Central memory CD8-positive, alpha-beta T cell (primary cell): ENCODE measurements at regions not wholly inside any gene's neighbourhood (a gene's known extent, or its start where the extent isn't known, plus 50 kb on each side); places are given as distances from the start of the nearest gene placed in this dataset.
"Not testable (repeated sequence)": the region's sequence is repeated elsewhere in the genome, so short reads cannot be mapped to it uniquely, and the experiment has no call there.

ENCODE experiments used
- ATAC-seq: fragments of 150-1000 bp; cut with Tn5 transposase; replicated peaks from 2 replicates; pipeline ENCODE4 v1.10.0; 2022; ENCODE audit warnings: mild to moderate bottlenecking, moderate FRiP score, moderate number of reproducible peaks; ENCODE audit not compliant: poor library complexity, severe bottlenecking; ENCODE audit errors: extremely low read depth
- DNase-seq, 2 donors: peaks; one replicate each; pipeline ENCODE4 v3.0.0; 2021; ENCODE audit warnings: low spot score in 2 of 2
- H3K27ac Mint-ChIP-seq: one replicate; pipeline ENCODE4 v1.8.0; 2022; ENCODE audit warnings: low read depth, mild to moderate bottlenecking, moderate library complexity, mixed read lengths
- H3K27me3 Mint-ChIP-seq: one replicate; pipeline ENCODE4 v1.8.0; 2022; ENCODE audit warnings: mixed read lengths
- H3K36me3 Mint-ChIP-seq: one replicate; pipeline ENCODE4 v1.8.0; 2022; ENCODE audit warnings: mild to moderate bottlenecking, moderate library complexity, mixed read lengths; ENCODE audit not compliant: insufficient read depth
- H3K4me1 Mint-ChIP-seq: one replicate; pipeline ENCODE4 v1.8.0; 2022; ENCODE audit warnings: mixed read lengths
- H3K4me3 Mint-ChIP-seq: one replicate; pipeline ENCODE4 v1.8.0; 2022; ENCODE audit warnings: mild to moderate bottlenecking, moderate library complexity, mixed read lengths
- H3K9me3 Mint-ChIP-seq: one replicate; pipeline ENCODE4 v1.8.0; 2022; ENCODE audit warnings: mixed read lengths

GRCh38 chr12:84191779-84192178 lies 720.8 kb downstream of the SLC6A15 start:
- no peaks in the 10 kb centered on the region for H3K27me3 Mint-ChIP-seq
- no peak overlapping the region for H3K27ac Mint-ChIP-seq
- no peaks in the 10 kb centered on the region for H3K4me1 Mint-ChIP-seq
- ATAC-seq: no peak
- DNase-seq: no peak
- no peaks in the 10 kb centered on the region for H3K36me3 Mint-ChIP-seq
- H3K9me3 Mint-ChIP-seq: peaks cover 24% of the 10 kb centered on the region
- H3K4me3 Mint-ChIP-seq: no peak overlapping the region

- ATAC-seq (no peak), DNase-seq (no peak)
- H3K27me3 Mint-ChIP-seq: no peaks in the 10 kb centered on the region
- peaks cover 32% of the 10 kb centered on the region for H3K9me3 Mint-ChIP-seq
- no peak overlapping the region for H3K27ac Mint-ChIP-seq
- H3K4me3 Mint-ChIP-seq: no peak overlapping the region
- no peaks in the 10 kb centered on the region for H3K36me3 Mint-ChIP-seq
- H3K4me1 Mint-ChIP-seq: no peaks in the 10 kb centered on the region
Measured at GRCh38 chr12:84186433-84186832, 726.2 kb downstream of the SLC6A15 start.

GRCh38 chr12:84183576-84183975 lies 729.0 kb downstream of the SLC6A15 start:
- ATAC-seq: no peak
- H3K36me3 Mint-ChIP-seq: no peaks in the 10 kb centered on the region
- H3K9me3 Mint-ChIP-seq: peaks cover 27% of the 10 kb centered on the region
- H3K4me3 Mint-ChIP-seq: no peak overlapping the region
- H3K27me3 Mint-ChIP-seq: no peaks in the 10 kb centered on the region
- no peak for DNase-seq
- H3K4me1 Mint-ChIP-seq: no peaks in the 10 kb centered on the region
- no peak overlapping the region for H3K27ac Mint-ChIP-seq

GRCh38 chr12:84174115-84174514 lies 738.5 kb downstream of the SLC6A15 start:
- peaks cover 4% of the 10 kb centered on the region for H3K9me3 Mint-ChIP-seq
- H3K4me3 Mint-ChIP-seq: no peak overlapping the region
- DNase-seq (no peak), ATAC-seq (no peak)
- H3K27me3 Mint-ChIP-seq: no peaks in the 10 kb centered on the region
- no peaks in the 10 kb centered on the region for H3K36me3 Mint-ChIP-seq
- H3K4me1 Mint-ChIP-seq: no peaks in the 10 kb centered on the region
- H3K27ac Mint-ChIP-seq: no peak overlapping the region

- H3K4me3 Mint-ChIP-seq: no peak overlapping the region
- no peak overlapping the region for H3K27ac Mint-ChIP-seq
- no peaks in the 10 kb centered on the region for H3K27me3 Mint-ChIP-seq
- no peaks in the 10 kb centered on the region for H3K4me1 Mint-ChIP-seq
- no peak for DNase-seq
- H3K9me3 Mint-ChIP-seq: peaks cover 4% of the 10 kb centered on the region
- H3K36me3 Mint-ChIP-seq: no peaks in the 10 kb centered on the region
- no peak for ATAC-seq
Measured at GRCh38 chr12:84172823-84173424, 739.7 kb downstream of the SLC6A15 start.

- Mint-ChIP-seq H3K27ac (no peak overlapping the region), H3K4me3 (no peak overlapping the region), H3K4me1 (no peaks in the 10 kb centered on the region), H3K9me3 (peaks cover 15% of the 10 kb centered on the region), H3K27me3 (no peaks in the 10 kb centered on the region), H3K36me3 (no peaks in the 10 kb centered on the region)
- DNase-seq (no peak), ATAC-seq (no peak)
Measured at GRCh38 chr12:84166812-84167211, 745.8 kb downstream of the SLC6A15 start.

GRCh38 chr12:84165998-84166571 lies 746.5 kb downstream of the SLC6A15 start:
- H3K27ac Mint-ChIP-seq: no peak overlapping the region
- no peaks in the 10 kb centered on the region for H3K27me3 Mint-ChIP-seq
- H3K4me3 Mint-ChIP-seq: no peak overlapping the region
- ATAC-seq: no peak
- H3K36me3 Mint-ChIP-seq: no peaks in the 10 kb centered on the region
- H3K9me3 Mint-ChIP-seq: peaks cover 21% of the 10 kb centered on the region
- no peaks in the 10 kb centered on the region for H3K4me1 Mint-ChIP-seq
- DNase-seq: no peak

GRCh38 chr12:84161296-84161695 lies 751.3 kb downstream of the SLC6A15 start:
- H3K36me3 Mint-ChIP-seq: no peaks in the 10 kb centered on the region
- peaks cover 16% of the 10 kb centered on the region for H3K9me3 Mint-ChIP-seq
- DNase-seq (no peak), ATAC-seq (no peak)
- no peak overlapping the region for H3K27ac Mint-ChIP-seq
- H3K27me3 Mint-ChIP-seq: no peaks in the 10 kb centered on the region
- no peak overlapping the region for H3K4me3 Mint-ChIP-seq
- H3K4me1 Mint-ChIP-seq: no peaks in the 10 kb centered on the region

- H3K9me3 Mint-ChIP-seq: peaks cover 13% of the 10 kb centered on the region
- no peak overlapping the region for H3K4me3 Mint-ChIP-seq
- H3K36me3 Mint-ChIP-seq: no peaks in the 10 kb centered on the region
- no peak for ATAC-seq
- H3K27me3 Mint-ChIP-seq: no peaks in the 10 kb centered on the region
- no peak overlapping the region for H3K27ac Mint-ChIP-seq
- H3K4me1 Mint-ChIP-seq: no peaks in the 10 kb centered on the region
- no peak for DNase-seq
Measured at GRCh38 chr12:84159260-84159659, 753.3 kb downstream of the SLC6A15 start.

- no peaks in the 10 kb centered on the region for H3K36me3 Mint-ChIP-seq
- DNase-seq (no peak), ATAC-seq (no peak)
- peaks cover 14% of the 10 kb centered on the region for H3K9me3 Mint-ChIP-seq
- H3K4me3 Mint-ChIP-seq: no peak overlapping the region
- no peaks in the 10 kb centered on the region for H3K27me3 Mint-ChIP-seq
- no peaks in the 10 kb centered on the region for H3K4me1 Mint-ChIP-seq
- no peak overlapping the region for H3K27ac Mint-ChIP-seq
Measured at GRCh38 chr12:84157170-84157569, 755.4 kb downstream of the SLC6A15 start.

- DNase-seq, H3K9me3 Mint-ChIP-seq, H3K4me3 Mint-ChIP-seq, H3K4me1 Mint-ChIP-seq, H3K27ac Mint-ChIP-seq, ATAC-seq, H3K27me3 Mint-ChIP-seq, H3K36me3 Mint-ChIP-seq: not testable (repeated sequence)
Measured at GRCh38 chr12:84154991-84155930, 757.3 kb downstream of the SLC6A15 start.

- not testable (repeated sequence) for H3K27me3 Mint-ChIP-seq, H3K36me3 Mint-ChIP-seq, H3K27ac Mint-ChIP-seq, H3K4me3 Mint-ChIP-seq, DNase-seq, H3K9me3 Mint-ChIP-seq, H3K4me1 Mint-ChIP-seq, ATAC-seq
Measured at GRCh38 chr12:84154439-84154990, 758.1 kb downstream of the SLC6A15 start.
